ENCODE measurements at regions not wholly inside any gene's neighbourhood (a gene's known extent, or its start where the extent isn't known, plus 50 kb on each side); places are given as distances from the start of the nearest gene placed in this dataset.

DNA sequence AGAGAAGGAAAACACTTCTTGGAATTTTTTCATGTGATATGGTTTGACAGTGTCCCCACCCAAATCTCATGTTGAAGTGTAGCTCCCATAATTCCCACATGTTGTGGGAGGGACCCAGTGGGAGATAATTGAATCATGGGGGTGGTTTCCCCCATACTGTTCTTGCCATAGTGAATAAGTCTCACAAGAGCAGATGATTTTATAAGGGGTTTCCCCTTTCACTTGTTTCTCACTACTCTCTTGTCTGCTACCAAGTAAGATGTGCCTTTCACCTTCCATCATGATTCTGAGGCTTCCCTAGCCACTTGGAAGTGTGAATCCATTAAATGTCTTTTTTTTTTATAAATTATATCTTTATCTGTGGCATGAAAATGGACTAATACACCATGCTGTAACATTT, 250.7 kb downstream of the LPIN1 start:
- Histone ChIP-seq H3K9me3 (no peaks in the 10 kb centered on the region), H3K27ac (no peak overlapping the region), H3K36me3 (ENCODE audit: low read depth, missing control alignments) (no peaks in the 10 kb centered on the region), H3K27me3 (no peaks in the 10 kb centered on the region), H3K4me3 (no peak overlapping the region), H3K4me1 (no peaks in the 10 kb centered on the region)
- no peak for TF ChIP-seq CTCF (IDR thresholded peaks at IDR 0.05)
- TF ChIP-seq POLR2A (IDR thresholded peaks at IDR 0.05), result no peak
- DNase-seq, result no peak
- intact Hi-C loops (cut with DNase I; ENCODE audit: low total_unique reads), result no loop called here

- WGBS, 2 donors, result 94 to 96% methylated on average over 2 of the region's 2 CpGs
- Histone ChIP-seq H3K4me1 (no peaks in the 10 kb centered on the region), H3K27ac (no peak overlapping the region), H3K36me3 (ENCODE audit: low read depth, missing control alignments) (no peaks in the 10 kb centered on the region), H3K9me3 (no peaks in the 10 kb centered on the region), H3K4me3 (no peak overlapping the region), H3K27me3 (no peaks in the 10 kb centered on the region)
- TF ChIP-seq CTCF (IDR thresholded peaks at IDR 0.05) (no peak), POLR2A (IDR thresholded peaks at IDR 0.05) (no peak)
- DNase-seq, result no peak
- intact Hi-C loops (cut with DNase I; ENCODE audit: low total_unique reads), result no loop called here
Observed at GRCh38 chr2:11998218-11998617, 251.8 kb downstream of the LPIN1 start.

GRCh38 chr2:11998626-11999378, 252.4 kb downstream of the LPIN1 start:
- no peak for DNase-seq
- Histone ChIP-seq H3K36me3 (ENCODE audit: low read depth, missing control alignments) (no peaks in the 10 kb centered on the region), H3K27ac (no peak overlapping the region), H3K9me3 (no peaks in the 10 kb centered on the region), H3K4me3 (no peak overlapping the region), H3K4me1 (no peaks in the 10 kb centered on the region), H3K27me3 (no peaks in the 10 kb centered on the region)
- 86 to 91% methylated on average over 4 of the region's 4 CpGs for WGBS, 2 donors
- TF ChIP-seq POLR2A (IDR thresholded peaks at IDR 0.05) (no peak), CTCF (IDR thresholded peaks at IDR 0.05) (no peak)
- intact Hi-C loops (cut with DNase I; ENCODE audit: low total_unique reads), result no loop called here

GRCh38 chr2:12001621-12002020, 255.2 kb downstream of the LPIN1 start:
- no peak for DNase-seq
- TF ChIP-seq CTCF (IDR thresholded peaks at IDR 0.05), result no peak
- no peak for TF ChIP-seq POLR2A (IDR thresholded peaks at IDR 0.05)
- H3K9me3 ChIP-seq, result no peaks in the 10 kb centered on the region
- 94% methylated on average over 1 of the region's 1 CpG for WGBS, 2 donors
- H3K27me3 ChIP-seq, result no peaks in the 10 kb centered on the region
- no peaks in the 10 kb centered on the region for H3K36me3 ChIP-seq (ENCODE audit: low read depth, missing control alignments)
- no peaks in the 10 kb centered on the region for H3K4me1 ChIP-seq
- H3K4me3 ChIP-seq, result no peak overlapping the region
- H3K27ac ChIP-seq, result no peak overlapping the region
- intact Hi-C loops (cut with DNase I; ENCODE audit: low total_unique reads), result no loop called here

DNA sequence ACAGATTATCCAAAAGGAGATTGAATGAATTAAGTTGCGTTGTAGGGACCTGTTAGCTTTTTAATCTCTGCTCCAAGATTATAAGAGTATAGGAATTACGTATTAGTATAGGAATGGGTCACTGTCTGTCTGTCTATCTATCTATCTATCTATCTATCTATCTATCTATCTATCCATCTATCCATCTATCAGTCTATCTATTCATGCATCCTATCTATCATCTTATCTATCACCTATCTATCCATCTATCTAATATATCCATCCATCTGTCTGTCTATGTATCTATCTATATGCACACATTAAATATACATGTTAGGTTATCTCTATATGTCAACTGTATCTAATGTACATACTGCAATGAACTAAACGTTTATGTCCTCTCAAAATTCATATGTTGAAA, 255.8 kb downstream of the LPIN1 start:
- H3K4me1 ChIP-seq, result no peaks in the 10 kb centered on the region
- 59 to 80% methylated on average over 3 of the region's 3 CpGs for WGBS, 2 donors
- TF ChIP-seq CTCF (IDR thresholded peaks at IDR 0.05), result no peak
- no peak for TF ChIP-seq POLR2A (IDR thresholded peaks at IDR 0.05)

More for the DNA sequence above, 255.8 kb downstream of the LPIN1 start:
- no peaks in the 10 kb centered on the region for H3K9me3 ChIP-seq
- no peaks in the 10 kb centered on the region for H3K36me3 ChIP-seq (ENCODE audit: low read depth, missing control alignments)
- H3K27me3 ChIP-seq, result no peaks in the 10 kb centered on the region
- H3K27ac ChIP-seq, result no peak overlapping the region
- intact Hi-C loops (cut with DNase I; ENCODE audit: low total_unique reads), result no loop called here
- no peak for DNase-seq
- H3K4me3 ChIP-seq, result no peak overlapping the region
